Stimulated activated naive CD8-positive, alpha-beta T cell treated with anti-CD3 and anti-CD28 coated beads, Interleukin-15, Interleukin-2, amounts not matched to agents 100 ng/mL and 50 ng/mL, for 24 hours (primary cell): ENCODE measurements at regions not wholly inside any gene's neighbourhood (a gene's known extent, or its start where the extent isn't known, plus 50 kb on each side); places are given as distances from the start of the nearest gene placed in this dataset.

Experiments used
- H3K27ac Mint-ChIP-seq: one replicate; pipeline ENCODE4 v1.8.0; 2021; ENCODE audit warnings: mild to moderate bottlenecking, mixed read lengths
- H3K27me3 Mint-ChIP-seq: one replicate; pipeline ENCODE4 v1.8.0; 2021; ENCODE audit warnings: mixed read lengths
- H3K36me3 Mint-ChIP-seq: one replicate; pipeline ENCODE4 v1.8.0; 2021; ENCODE audit warnings: low read depth, mixed read lengths
- H3K4me1 Mint-ChIP-seq: one replicate; pipeline ENCODE4 v1.8.0; 2021; ENCODE audit warnings: low read depth, mixed read lengths
- H3K4me3 Mint-ChIP-seq: one replicate; pipeline ENCODE4 v1.8.0; 2021; ENCODE audit warnings: mild to moderate bottlenecking, mixed read lengths
- H3K9me3 Mint-ChIP-seq: one replicate; pipeline ENCODE4 v1.8.0; 2021; ENCODE audit warnings: mixed read lengths

DNA sequence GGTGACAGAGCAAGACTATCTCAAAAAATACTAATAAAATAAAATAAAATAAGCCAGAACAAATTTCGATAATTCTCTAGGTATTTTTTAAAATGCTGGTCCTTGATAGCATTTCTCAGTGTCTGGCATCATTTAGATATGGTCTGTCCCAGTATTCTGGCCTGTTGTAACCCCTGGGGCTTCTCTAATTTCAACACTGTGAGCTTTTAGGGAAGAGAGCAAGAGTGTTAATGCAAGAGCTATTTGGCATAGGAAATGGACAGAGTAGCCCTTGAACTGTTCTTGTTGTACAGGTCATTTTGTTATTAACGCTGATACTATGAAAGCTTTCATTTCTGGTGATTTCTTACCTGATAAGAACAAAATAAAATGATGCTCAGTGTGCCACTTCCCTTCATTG lies 112.2 kb upstream of the ZNF608 start:
- H3K27ac Mint-ChIP-seq, result no peak overlapping the region
- no peaks in the 10 kb centered on the region for H3K27me3 Mint-ChIP-seq
- H3K9me3 Mint-ChIP-seq, result peaks cover 3% of the 10 kb centered on the region
- H3K36me3 Mint-ChIP-seq, result no peaks in the 10 kb centered on the region
- no peaks in the 10 kb centered on the region for H3K4me1 Mint-ChIP-seq
- no peak overlapping the region for H3K4me3 Mint-ChIP-seq

DNA sequence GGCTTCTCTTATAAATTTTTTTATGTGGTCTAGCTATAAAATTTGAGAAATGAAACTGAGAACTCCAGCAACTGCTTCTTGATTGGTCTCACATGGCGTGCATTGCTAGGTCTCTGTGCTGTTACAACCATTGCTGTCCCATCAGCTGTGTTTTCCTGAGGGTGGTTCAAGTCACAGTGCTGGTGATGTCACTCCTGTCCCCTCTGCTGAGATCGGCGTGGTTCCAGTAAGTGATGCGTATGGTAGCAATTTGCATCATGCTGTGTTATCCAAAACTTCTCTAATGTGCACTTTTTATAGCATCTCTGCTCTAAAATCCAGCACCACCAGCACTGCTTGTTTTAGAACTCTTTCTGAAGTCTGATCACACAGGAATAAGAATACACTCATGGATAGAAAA lies 112.6 kb upstream of the ZNF608 start:
- Mint-ChIP-seq H3K9me3 (peaks cover 3% of the 10 kb centered on the region), H3K27me3 (no peaks in the 10 kb centered on the region), H3K27ac (no peak overlapping the region), H3K4me1 (no peaks in the 10 kb centered on the region), H3K36me3 (no peaks in the 10 kb centered on the region), H3K4me3 (no peak overlapping the region)

DNA sequence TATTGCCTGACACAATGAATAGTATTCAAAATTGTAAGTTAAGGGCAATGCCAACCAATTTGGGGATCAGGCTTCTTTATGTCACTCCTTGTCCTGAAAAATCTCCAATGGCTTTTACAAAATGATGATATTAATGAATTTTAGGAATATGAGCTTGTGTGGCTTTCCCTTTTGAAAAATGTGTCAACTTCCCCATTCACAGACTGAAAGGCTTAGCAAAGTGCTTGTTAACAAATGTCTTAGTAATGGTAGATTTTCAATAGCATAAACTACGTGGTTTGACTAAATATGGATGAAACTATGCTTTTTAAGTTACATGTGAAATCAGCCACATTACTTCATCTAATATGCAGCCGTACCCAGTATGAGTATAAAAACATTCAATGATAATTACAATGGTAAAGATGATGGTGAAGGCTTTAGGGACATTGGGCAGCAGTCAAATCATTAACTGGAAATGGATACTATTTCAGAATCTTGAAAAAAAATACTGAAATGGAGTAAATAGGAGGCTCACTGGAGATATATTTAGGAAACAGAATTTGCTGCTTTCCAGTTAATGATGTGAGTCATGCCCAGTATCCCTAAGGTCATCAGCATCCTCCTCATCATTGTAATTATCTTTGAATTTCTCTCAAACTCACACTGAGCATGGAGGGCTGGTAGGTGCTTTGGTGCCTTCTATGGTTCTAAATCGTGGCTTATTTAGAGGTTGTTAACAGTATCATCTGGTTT lies 113.3 kb upstream of the ZNF608 start:
- H3K36me3 Mint-ChIP-seq, result no peaks in the 10 kb centered on the region
- H3K27me3 Mint-ChIP-seq, result no peaks in the 10 kb centered on the region
- H3K4me3 Mint-ChIP-seq, result no peak overlapping the region
- no peak overlapping the region for H3K27ac Mint-ChIP-seq
- peaks cover 3% of the 10 kb centered on the region for H3K9me3 Mint-ChIP-seq
- H3K4me1 Mint-ChIP-seq, result no peaks in the 10 kb centered on the region

DNA sequence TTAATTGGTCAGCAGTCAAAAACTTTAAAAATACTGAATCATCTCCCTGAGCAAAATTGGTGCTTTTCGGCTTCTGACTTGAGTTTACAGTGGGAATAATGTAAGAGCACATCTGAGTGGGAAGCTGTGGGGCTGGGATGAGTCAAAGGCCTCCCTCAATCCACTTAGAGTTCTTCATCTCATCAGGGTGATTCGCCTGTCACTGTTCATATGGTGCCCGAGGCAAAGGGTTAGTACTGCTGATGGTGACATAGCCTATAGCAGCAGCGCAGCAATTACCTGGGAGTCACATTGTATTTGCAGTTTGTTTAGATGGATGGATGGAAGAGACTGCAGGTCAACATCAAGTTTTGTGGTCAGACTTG lies 113.8 kb upstream of the ZNF608 start:
- peaks cover 2% of the 10 kb centered on the region for H3K4me1 Mint-ChIP-seq
- no peak overlapping the region for H3K27ac Mint-ChIP-seq
- peaks cover 3% of the 10 kb centered on the region for H3K9me3 Mint-ChIP-seq
- H3K36me3 Mint-ChIP-seq, result no peaks in the 10 kb centered on the region
- no peaks in the 10 kb centered on the region for H3K27me3 Mint-ChIP-seq
- H3K4me3 Mint-ChIP-seq, result no peak overlapping the region

DNA sequence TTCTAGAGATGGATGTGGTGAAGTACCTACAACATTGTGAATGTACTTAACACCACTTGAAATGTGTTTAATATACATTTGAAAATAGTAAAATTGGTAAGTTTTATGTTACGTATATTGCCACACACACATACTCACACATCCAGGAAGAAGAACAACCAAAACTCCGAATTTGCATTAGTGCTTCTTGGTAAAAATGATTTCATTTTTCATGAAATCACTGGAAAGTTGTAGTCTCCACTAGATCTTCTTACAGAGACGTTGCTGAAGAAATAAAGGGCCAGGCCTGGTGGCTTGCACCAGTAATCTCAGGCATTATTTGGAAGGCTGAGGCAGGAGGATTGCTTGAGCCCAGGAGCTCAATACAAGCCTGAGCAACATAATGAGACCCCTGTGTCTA lies 118.6 kb upstream of the ZNF608 start:
- H3K4me3 Mint-ChIP-seq, result no peak overlapping the region
- H3K9me3 Mint-ChIP-seq, result peaks cover 3% of the 10 kb centered on the region
- no peak overlapping the region for H3K27ac Mint-ChIP-seq
- no peaks in the 10 kb centered on the region for H3K27me3 Mint-ChIP-seq
- no peaks in the 10 kb centered on the region for H3K36me3 Mint-ChIP-seq
- H3K4me1 Mint-ChIP-seq, result peaks cover 24% of the 10 kb centered on the region

DNA sequence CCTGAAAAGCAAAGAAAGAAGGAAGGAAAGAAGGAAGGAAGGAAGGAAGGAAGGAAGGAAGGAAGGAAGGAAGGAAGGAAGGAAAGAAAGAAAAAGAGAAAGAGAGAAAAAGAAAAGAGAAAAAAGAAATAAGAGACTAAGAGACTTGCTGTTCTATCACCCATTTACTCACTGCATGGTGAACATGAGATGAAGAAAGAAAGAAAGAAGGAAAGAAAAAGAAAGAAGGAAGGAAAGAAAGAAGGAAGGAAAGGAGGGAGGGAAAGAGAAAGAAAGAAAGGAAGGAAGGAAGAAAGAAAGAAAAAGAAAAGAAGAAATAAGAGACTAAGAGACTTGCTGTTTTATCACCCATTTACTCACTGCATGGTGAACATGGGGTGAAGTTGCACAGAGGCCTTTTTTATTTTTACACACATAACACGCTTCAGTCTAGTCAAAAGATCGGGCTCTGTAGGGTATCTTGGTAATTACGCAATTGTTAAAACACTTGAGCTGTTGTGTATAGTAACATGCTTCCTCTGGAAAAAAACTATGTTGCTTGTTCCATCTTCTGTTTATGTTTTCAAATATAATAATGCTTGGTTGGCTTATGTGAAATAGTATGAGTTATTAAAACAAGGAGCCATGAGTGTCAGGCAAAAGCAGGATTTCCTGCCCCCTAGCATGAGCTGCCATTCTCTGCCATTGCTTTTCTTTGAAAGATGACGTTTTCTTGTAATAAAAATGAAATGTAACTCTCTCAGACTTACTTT lies 119.3 kb upstream of the ZNF608 start:
- peaks cover 3% of the 10 kb centered on the region for H3K9me3 Mint-ChIP-seq

DNA sequence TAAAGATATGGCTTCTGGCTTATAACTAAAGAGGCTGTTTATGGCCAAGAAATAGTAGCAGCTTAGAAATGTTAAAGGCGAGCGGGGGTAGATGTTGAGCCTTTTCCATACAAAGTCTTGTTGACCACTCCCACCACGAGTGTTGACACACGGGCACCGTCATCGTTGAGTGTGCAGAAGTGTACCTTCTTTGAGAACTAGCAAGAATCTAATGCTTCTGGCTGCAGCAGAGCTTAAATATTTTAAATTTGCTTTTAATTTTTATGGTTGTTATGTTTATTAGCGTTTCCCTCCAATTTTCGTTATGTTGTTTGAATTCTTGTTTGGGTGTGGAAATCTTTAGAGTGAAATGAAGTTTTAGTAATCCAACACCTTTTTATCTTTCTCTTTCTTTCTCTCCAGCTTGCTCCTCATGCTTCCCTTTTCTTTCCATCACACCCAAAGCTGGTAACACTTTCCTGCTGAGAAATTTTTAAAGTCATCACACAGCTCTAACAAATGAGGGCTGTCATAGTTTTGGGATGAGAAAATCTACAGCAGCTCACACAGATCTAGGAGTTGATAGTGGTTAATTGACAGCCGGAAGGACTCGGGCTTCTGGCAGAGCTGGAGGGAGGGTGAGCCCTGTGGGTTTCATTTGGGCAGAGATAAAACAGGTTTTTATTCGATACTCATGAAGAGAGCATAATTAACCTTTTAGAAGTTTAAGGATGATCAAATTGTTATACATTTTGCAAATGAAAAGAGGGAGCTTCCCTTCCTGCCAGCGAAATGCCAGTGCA lies 120.1 kb upstream of the ZNF608 start:
- peaks cover 3% of the 10 kb centered on the region for H3K9me3 Mint-ChIP-seq
- H3K27ac Mint-ChIP-seq, result no peak overlapping the region
- H3K36me3 Mint-ChIP-seq, result no peaks in the 10 kb centered on the region
- peaks cover 24% of the 10 kb centered on the region for H3K4me1 Mint-ChIP-seq
- H3K27me3 Mint-ChIP-seq, result no peaks in the 10 kb centered on the region
- H3K4me3 Mint-ChIP-seq, result no peak overlapping the region

More for the DNA sequence above, 119.3 kb upstream of the ZNF608 start:
- Mint-ChIP-seq H3K36me3 (no peaks in the 10 kb centered on the region), H3K4me3 (no peak overlapping the region), H3K4me1 (peaks cover 24% of the 10 kb centered on the region), H3K27me3 (no peaks in the 10 kb centered on the region), H3K27ac (no peak overlapping the region)

DNA sequence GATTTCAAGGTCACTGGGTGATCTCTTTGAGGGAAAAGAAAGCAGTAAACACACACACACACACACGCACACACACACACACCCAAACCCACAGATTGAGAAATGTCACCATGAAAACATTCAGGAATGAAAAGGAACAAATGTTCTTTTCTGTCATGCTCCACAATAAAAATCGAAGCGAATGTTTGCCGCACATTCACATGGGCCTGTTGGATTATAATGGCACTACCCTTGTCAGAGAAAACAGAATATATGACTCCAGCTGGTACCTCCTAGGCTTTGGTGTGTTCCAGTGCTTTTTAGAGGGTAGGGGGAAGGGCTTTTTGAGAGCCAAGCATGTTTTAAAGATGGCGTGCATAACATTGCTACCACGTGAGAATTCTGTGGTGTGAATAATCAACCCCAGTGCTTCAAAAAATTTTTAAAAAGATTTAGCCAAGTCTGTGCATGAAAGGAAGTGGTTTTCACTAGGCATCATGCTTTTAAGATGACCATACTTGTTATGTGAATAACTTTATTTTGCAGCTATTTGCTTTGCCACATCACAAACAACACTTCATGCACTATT lies 120.8 kb upstream of the ZNF608 start:
- Mint-ChIP-seq H3K27ac (no peak overlapping the region), H3K9me3 (peaks cover under 1% of the 10 kb centered on the region), H3K27me3 (no peaks in the 10 kb centered on the region), H3K4me3 (no peak overlapping the region), H3K4me1 (peaks cover 24% of the 10 kb centered on the region), H3K36me3 (no peaks in the 10 kb centered on the region)

DNA sequence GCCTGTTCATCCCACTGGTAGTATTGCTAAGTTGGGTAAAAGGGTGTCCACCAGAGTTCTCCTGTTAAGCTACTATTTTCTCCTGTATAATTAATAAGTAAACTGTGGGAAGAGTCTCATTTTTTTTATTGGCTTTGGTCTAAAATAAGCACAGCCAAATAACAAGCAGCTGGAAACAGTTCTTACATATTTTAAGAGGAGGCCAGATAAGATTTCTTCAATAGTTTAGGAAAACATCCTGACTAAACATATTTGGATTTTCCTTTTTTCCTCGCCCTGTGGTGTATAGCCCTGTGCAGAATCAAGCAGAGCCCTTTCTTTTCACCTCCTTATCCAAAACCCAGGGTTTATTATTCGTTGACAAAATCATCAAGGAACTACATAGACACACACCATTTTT lies 122.2 kb upstream of the ZNF608 start:
- Mint-ChIP-seq H3K4me3 (no peak overlapping the region), H3K36me3 (no peaks in the 10 kb centered on the region), H3K4me1 (peaks cover 24% of the 10 kb centered on the region), H3K27ac (no peak overlapping the region), H3K27me3 (no peaks in the 10 kb centered on the region), H3K9me3 (no peaks in the 10 kb centered on the region)

DNA sequence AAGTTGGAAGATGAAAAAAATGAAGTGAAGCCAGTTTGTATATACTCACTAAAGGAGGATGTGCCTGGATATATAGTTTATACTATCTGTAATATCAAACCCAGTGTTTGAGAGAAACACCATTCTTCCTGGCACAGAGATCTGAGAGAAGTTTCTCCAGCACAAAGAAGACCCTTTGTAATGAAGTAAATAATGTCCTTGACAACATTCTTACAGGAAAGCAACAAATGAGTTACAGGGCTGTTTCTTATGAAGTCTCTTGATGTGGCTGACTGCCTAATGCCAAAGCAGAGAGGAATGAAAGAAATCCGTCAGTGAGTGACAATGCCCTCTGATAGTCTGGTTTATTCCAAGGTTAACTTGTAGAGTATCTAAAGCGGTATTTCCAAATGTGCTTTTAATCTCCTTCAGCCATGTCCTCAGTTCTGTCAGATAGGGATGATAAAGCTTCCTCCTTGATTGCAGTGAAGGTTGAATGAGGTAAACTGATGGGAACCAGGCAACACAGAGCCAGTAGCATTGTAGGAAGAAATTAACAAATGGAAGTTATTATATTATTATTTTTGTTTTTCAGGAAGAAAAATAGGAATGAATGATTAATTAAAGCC lies 123.1 kb upstream of the ZNF608 start:
- H3K27ac Mint-ChIP-seq, result no peak overlapping the region
- H3K4me3 Mint-ChIP-seq, result no peak overlapping the region
- peaks cover 27% of the 10 kb centered on the region for H3K4me1 Mint-ChIP-seq
- no peaks in the 10 kb centered on the region for H3K27me3 Mint-ChIP-seq
- no peaks in the 10 kb centered on the region for H3K9me3 Mint-ChIP-seq
- no peaks in the 10 kb centered on the region for H3K36me3 Mint-ChIP-seq

DNA sequence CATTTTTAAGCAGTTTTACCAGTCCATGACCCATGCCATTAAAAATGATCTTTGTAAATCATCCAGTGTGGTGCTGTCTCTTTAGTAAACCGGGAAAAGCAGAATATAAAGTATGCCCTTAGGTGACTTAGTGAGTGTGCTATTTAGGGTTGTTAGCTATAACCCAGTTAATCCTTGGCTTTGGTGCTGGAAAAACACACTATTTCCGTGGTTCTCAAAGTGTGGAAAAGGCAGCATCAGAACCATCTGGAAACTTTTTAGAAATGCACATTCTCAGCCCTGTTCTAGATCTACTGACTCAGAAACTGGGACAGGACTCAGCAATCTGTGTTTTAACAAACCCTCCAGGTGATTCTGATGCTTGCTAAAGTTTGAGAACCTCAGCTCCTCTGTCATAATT lies 123.6 kb upstream of the ZNF608 start:
- H3K27me3 Mint-ChIP-seq, result no peaks in the 10 kb centered on the region
- H3K36me3 Mint-ChIP-seq, result no peaks in the 10 kb centered on the region
- H3K4me1 Mint-ChIP-seq, result peaks cover 27% of the 10 kb centered on the region
- H3K9me3 Mint-ChIP-seq, result no peaks in the 10 kb centered on the region
- H3K27ac Mint-ChIP-seq, result no peak overlapping the region
- H3K4me3 Mint-ChIP-seq, result no peak overlapping the region

DNA sequence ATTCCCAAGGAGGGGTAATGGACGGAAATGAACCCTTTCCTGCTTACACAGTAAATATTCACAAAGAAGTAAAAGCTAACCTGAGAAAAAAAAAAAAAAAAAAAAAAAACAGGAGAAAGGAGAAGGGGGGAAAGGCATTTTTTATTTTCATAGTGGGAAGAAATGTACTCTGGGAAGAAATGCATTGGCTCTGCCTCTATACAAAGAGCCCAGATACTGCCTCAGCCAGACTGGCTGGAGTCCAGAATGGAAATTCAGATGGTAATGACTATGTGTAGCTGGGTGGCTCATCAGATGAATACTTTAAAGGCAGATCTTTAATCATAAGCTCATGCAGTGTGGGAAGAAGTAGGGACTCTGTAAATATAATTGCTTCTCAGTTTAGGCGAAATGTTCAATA lies 124.9 kb upstream of the ZNF608 start:
- H3K4me3 Mint-ChIP-seq, result no peak overlapping the region
- H3K36me3 Mint-ChIP-seq, result no peaks in the 10 kb centered on the region
- peaks cover 16% of the 10 kb centered on the region for H3K4me1 Mint-ChIP-seq
- no peaks in the 10 kb centered on the region for H3K27me3 Mint-ChIP-seq
- no peak overlapping the region for H3K27ac Mint-ChIP-seq
- no peaks in the 10 kb centered on the region for H3K9me3 Mint-ChIP-seq

DNA sequence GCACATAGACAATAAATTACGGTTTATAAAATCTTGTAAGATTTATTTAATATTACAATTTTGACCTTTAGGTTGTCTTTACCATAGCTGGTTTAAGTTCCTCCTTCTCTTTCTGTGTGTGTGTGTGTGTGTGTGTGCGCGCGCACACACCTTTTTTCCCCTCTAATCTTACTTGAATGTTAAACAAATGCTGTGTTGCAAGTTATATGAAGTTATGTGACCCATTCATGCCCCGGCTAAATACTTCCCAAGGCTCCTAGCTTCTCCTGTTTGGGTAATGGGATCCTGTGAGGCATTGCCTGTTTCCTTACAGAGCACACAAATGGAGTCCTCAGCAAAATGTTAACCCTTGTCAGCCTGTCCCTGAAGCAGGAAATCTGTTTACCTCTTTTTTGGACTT lies 125.6 kb upstream of the ZNF608 start:
- H3K4me3 Mint-ChIP-seq, result no peak overlapping the region
- H3K4me1 Mint-ChIP-seq, result peaks cover 8% of the 10 kb centered on the region
- no peak overlapping the region for H3K27ac Mint-ChIP-seq
- no peaks in the 10 kb centered on the region for H3K27me3 Mint-ChIP-seq
- H3K36me3 Mint-ChIP-seq, result no peaks in the 10 kb centered on the region
- H3K9me3 Mint-ChIP-seq, result no peaks in the 10 kb centered on the region

DNA sequence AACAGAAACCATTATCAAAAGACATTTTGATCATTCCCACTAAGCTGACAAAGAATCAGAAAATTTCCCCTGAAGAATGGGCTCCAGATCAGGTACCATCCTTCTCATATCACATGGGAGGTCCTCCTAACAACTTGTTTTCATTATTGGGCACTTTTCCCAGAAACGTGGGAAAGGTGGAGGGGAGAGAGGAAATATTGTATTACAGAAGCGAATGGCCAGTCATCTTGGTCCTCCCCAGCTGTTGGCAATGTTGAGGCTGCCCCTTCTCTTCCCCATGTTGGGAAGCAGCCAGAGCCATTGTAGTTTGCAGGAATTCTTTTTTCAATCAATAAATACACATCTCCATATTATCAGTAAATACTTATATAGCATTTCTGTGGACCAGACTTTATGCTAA lies 126.2 kb upstream of the ZNF608 start:
- Mint-ChIP-seq H3K27ac (no peak overlapping the region), H3K9me3 (no peaks in the 10 kb centered on the region), H3K4me3 (no peak overlapping the region), H3K4me1 (peaks cover 5% of the 10 kb centered on the region), H3K27me3 (no peaks in the 10 kb centered on the region), H3K36me3 (no peaks in the 10 kb centered on the region)

DNA sequence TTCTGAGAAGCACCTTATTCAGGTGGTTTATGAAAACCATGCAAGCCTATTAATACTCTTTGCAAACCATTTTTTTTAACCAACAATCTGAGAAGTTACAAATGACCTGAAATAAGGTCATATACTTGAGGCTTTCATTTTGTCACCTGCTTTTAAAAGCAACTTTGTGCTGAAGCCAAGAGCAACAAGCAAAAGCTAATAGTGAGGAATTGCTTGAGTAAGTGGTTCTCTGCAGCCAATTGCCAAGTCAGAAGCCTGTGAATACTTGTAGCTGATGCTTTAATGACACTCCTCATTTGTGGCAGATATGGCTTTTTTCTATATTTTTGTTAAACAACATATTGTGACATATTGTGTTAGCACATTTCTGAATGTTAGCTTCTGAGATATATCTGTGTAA lies 126.7 kb upstream of the ZNF608 start:
- no peaks in the 10 kb centered on the region for H3K9me3 Mint-ChIP-seq

More for the DNA sequence above, 126.7 kb upstream of the ZNF608 start:
- Mint-ChIP-seq H3K4me3 (no peak overlapping the region), H3K27me3 (no peaks in the 10 kb centered on the region), H3K4me1 (peaks cover 3% of the 10 kb centered on the region), H3K36me3 (no peaks in the 10 kb centered on the region), H3K27ac (no peak overlapping the region)
